ENCODE measurements at regions not wholly inside any gene's neighbourhood (a gene's known extent, or its start where the extent isn't known, plus 50 kb on each side); places are given as distances from the start of the nearest gene placed in this dataset.

GRCh38 chr2:153133716-153134115, 344.8 kb downstream of the RPRM start:
- DNase-seq (ENCODE audit: extremely low read depth in 1 of 11, low read depth in 9 of 11, low spot score in 4 of 11), result no peak

GRCh38 chr2:153132418-153132817, 346.1 kb downstream of the RPRM start:
- DNase-seq (ENCODE audit: extremely low read depth in 1 of 11, low read depth in 9 of 11, low spot score in 4 of 11), result no peak

- DNase-seq (ENCODE audit: extremely low read depth in 1 of 11, low read depth in 9 of 11, low spot score in 4 of 11), result no peak
These were observed 363.4 kb downstream of the RPRM start for GRCh38 chr2:153115141-153115540.

- no peak for DNase-seq (ENCODE audit: extremely low read depth in 1 of 11, low read depth in 9 of 11, low spot score in 4 of 11)
These were observed 368.1 kb downstream of the RPRM start for GRCh38 chr2:153110486-153110885.

DNA sequence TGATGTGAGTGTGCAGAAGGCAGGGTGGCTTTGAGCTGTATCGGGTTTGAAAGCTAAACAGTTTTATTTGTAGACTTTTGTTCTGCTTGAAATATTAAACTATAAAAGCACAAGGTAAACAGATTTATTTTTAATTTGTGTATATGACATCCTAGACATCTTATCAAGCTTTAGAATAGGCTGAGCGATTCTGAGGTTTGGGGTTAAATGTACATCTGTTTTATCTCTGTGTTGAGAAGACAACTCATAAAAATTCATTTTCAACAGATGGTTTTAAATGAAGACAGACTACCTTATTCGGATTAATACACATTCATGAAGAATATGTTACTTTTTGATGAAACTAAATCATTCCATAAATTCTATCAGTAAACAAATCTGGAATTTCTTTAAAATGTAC, 368.8 kb downstream of the RPRM start:
- no peak for DNase-seq (ENCODE audit: extremely low read depth in 1 of 11, low read depth in 9 of 11, low spot score in 4 of 11)

DNA sequence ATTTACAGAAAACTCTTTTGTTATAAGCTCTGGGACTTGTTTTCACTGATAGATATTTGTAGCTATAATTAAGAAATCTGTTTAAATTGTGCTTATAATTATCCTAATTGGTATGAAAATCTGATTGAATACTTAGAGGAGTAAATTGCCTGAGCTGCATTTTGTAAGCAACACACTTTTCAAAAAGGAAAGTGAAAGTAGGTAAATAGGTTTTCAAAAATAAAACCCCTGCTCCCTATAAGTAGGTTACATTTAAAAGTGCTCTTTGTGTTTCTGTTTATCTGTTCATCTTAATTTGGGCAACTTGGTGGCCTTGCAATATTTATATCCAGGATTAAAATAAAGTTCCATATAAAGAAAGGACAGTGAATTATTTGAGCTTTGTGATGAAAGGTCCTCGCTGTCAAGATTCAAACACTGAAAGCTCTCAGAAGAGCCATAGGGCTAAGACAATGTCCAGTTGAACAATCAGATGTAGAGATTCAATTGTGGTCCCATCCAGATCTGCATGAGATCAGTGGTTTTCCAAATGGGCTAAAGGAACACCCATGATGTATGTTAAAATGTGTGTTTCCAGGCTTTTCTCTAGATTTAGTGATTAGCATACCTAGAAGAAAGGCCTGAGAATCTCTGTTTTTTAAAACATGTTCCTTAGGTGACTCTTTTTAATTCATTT, 371.6 kb downstream of the RPRM start:
- no peak for DNase-seq (ENCODE audit: extremely low read depth in 1 of 11, low read depth in 9 of 11, low spot score in 4 of 11)

GRCh38 chr2:153105829-153106578, 372.6 kb downstream of the RPRM start:
- DNase-seq (ENCODE audit: extremely low read depth in 1 of 11, low read depth in 9 of 11, low spot score in 4 of 11), result no peak

DNA sequence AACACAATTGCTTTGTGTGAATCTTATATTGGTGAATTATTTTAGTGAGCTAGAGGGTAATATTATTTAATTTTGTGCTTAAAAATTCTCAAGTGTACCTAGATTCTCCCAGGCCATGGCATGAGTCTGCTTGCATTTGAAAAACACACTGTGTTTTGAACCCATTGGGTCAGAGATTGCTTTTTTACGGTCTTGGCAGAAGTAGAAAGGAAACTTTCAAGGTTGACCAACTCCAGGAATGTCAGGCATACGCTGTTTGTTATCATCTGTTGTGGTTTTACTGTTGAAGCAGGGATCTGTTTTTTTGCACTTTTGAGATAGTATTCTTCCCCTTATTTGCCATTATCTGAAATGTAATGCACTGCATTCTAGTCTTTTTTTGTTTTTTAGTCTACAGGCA, 377.4 kb downstream of the RPRM start:
- DNase-seq (ENCODE audit: extremely low read depth in 1 of 11, low read depth in 9 of 11, low spot score in 4 of 11), result peak in 10 of 11 donors; percentile 2 to 32 (median 16)

DNA sequence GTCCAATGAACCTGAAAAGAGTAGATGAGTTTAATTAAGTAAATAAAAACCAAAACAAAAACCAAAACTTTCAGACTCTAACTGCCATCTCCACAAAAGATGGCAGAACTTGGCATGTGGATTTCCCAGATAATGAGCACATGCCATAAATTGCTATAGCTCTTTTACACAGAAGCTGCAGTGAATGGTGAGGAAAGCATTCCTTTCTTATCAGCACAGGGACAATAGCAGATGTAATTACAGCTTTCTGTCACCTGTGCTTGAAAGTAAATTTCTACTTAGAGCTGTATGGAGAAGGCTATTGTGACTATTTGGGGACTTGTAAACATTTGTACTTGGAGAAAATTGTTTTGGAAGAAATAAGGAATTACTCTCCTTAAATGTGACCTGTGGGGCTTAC, 378.4 kb downstream of the RPRM start:
- DNase-seq (ENCODE audit: extremely low read depth in 1 of 11, low read depth in 9 of 11, low spot score in 4 of 11), result no peak

GRCh38 chr2:153098073-153098472, 379.7 kb downstream of the ARL6IP6 start:
- no peak for DNase-seq (ENCODE audit: extremely low read depth in 1 of 11, low read depth in 9 of 11, low spot score in 4 of 11)

DNA sequence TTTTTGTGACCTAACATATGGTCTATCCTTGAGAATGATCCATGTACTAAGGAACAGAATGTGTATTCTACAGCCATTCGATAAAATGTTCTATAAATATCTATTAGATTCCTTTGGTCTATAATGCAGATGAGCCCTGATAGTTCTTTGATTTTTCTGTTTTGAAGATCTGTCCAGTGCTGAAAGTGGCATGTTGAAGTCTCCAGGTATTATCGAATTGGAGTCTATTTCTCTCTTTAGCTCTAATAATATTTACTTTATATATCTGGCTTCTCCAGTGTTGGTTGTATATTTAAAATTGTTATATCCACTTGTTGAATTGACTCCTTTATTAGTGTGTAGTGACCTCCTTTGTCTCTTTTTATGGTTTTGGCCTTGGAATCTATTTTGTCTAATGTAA, 377.9 kb downstream of the ARL6IP6 start:
- DNase-seq (ENCODE audit: extremely low read depth in 1 of 11, low read depth in 9 of 11, low spot score in 4 of 11), result no peak

GRCh38 chr2:153091344-153091743, 372.9 kb downstream of the ARL6IP6 start:
- no peak for DNase-seq (ENCODE audit: extremely low read depth in 1 of 11, low read depth in 9 of 11, low spot score in 4 of 11)

GRCh38 chr2:153079315-153079714, 360.9 kb downstream of the ARL6IP6 start:
- no peak for DNase-seq (ENCODE audit: extremely low read depth in 1 of 11, low read depth in 9 of 11, low spot score in 4 of 11)

DNA sequence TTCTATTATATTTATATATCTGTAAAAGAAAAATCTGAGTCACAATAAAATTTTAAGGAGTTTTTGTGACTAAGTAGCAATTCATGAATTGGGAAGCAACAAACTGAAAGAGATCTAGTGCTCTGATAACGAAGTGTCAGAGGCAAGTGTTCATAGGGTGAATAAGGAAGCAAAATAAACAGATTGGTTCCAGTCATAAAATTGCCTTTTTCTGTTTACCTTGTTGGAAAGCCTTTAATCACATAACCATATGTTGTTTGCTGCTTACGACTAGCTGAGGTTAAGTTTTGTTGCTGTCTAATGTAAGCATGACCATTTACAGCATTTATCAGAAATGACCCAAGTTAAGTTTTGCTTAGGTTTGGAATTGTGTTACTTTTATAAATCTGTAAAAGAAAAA, 358.9 kb downstream of the ARL6IP6 start:
- DNase-seq (ENCODE audit: extremely low read depth in 1 of 11, low read depth in 9 of 11, low spot score in 4 of 11), result no peak

- DNase-seq (ENCODE audit: extremely low read depth in 1 of 11, low read depth in 9 of 11, low spot score in 4 of 11), result no peak
These were observed 355.8 kb downstream of the ARL6IP6 start for GRCh38 chr2:153074207-153074606.

DNA sequence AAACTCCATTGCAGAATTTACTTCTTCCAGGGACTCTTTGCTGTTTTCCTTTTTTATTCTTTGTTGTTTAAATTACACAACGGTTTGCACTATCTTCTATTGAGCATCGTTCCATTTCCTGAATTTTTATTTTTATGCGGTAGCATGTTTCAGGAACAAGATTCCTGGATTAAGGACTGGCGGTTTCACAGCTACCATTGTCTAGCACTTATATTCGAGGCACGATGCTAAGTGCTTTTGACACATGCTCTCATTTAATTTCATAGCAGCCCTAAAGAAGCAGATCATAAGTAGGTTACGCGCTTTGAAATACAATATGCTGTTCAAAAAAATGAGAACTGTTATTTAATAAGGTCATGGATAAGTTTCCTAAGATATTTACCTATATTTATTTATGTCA, 354.4 kb downstream of the ARL6IP6 start:
- no peak for DNase-seq (ENCODE audit: extremely low read depth in 1 of 11, low read depth in 9 of 11, low spot score in 4 of 11)

- DNase-seq (ENCODE audit: extremely low read depth in 1 of 11, low read depth in 9 of 11, low spot score in 4 of 11), result no peak
These were observed 353.7 kb downstream of the ARL6IP6 start for GRCh38 chr2:153072077-153072476.

DNA sequence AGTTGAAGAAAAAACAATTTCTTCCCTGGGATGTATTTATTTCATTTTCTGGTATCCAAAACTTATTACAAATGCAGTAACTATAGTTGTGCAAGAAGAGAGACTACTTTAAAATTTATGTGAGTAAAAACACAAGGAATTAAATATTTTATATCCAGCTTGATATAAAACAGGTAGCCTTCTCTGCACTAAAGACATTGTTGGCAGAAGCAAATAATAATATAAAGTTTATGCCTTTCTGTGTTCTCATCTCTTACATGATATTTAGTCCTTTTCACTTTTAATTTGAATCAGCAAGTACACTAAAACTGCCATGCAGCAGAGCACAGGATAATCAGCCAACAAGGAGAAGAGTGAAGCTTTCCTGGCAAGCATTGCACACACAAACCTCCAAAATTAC, 352.7 kb downstream of the ARL6IP6 start:
- no peak for DNase-seq (ENCODE audit: extremely low read depth in 1 of 11, low read depth in 9 of 11, low spot score in 4 of 11)

GRCh38 chr2:153068915-153069314, 350.5 kb downstream of the ARL6IP6 start:
- DNase-seq (ENCODE audit: extremely low read depth in 1 of 11, low read depth in 9 of 11, low spot score in 4 of 11), result no peak

- DNase-seq (ENCODE audit: extremely low read depth in 1 of 11, low read depth in 9 of 11, low spot score in 4 of 11), result no peak
These were observed 349.6 kb downstream of the ARL6IP6 start for GRCh38 chr2:153068052-153068451.

Measured in renal cortex interstitium (tissue), 11 donors.